HEK293T (cell line): ENCODE measurements at regions not wholly inside any gene's neighbourhood (a gene's known extent, or its start where the extent isn't known, plus 50 kb on each side); places are given as distances from the start of the nearest gene placed in this dataset.
"Not testable (repeated sequence)": the region's sequence is repeated elsewhere in the genome, so short reads cannot be mapped to it uniquely, and the experiment has no call there.

ENCODE experiments used
- CTCF ChIA-PET: fragments of 350-600 bp; formaldehyde crosslinking; extraction: SDS; loops from one replicate; lab custom pipeline; 2021; ENCODE audit warnings: antibody characterized with exemption, inconsistent platforms; lab: Yijun Ruan, JAX
- POLR2A ChIA-PET: fragments of 350-600 bp; formaldehyde crosslinking; extraction: SDS; loops from one replicate; lab custom pipeline; 2020; ENCODE audit warnings: antibody characterized with exemption, inconsistent platforms; lab: Yijun Ruan, JAX
- DNase-seq: peaks from one replicate; pipeline ENCODE4 v3.0.0; 2012; ENCODE audit warnings: mixed read lengths; ENCODE audit errors: extremely low spot score
- ARNT ChIP-seq: fragments of 450-650 bp; IDR thresholded peaks from 2 replicates; pipeline ENCODE4 v1.6.1; 2017; ENCODE audit warnings: mild to moderate bottlenecking
- BHLHE40 ChIP-seq: fragments of 450-650 bp; IDR thresholded peaks from 2 replicates; pipeline ENCODE4 v1.6.1; 2016; ENCODE audit warnings: mild to moderate bottlenecking, moderate library complexity, borderline replicate concordance
- CTBP1 ChIP-seq: fragments of 450-650 bp; IDR thresholded peaks from 2 replicates; pipeline ENCODE4 v1.6.1; 2016; ENCODE audit warnings: borderline replicate concordance
- FOXA1 ChIP-seq: fragments of 450-650 bp; IDR thresholded peaks from 2 replicates; pipeline ENCODE4 v1.6.1; 2016; ENCODE audit warnings: mild to moderate bottlenecking
- FOXK2 ChIP-seq: fragments of 450-650 bp; IDR thresholded peaks from 2 replicates; pipeline ENCODE4 v1.6.1; 2016; ENCODE audit warnings: mild to moderate bottlenecking
- FOXM1 ChIP-seq: fragments of 450-650 bp; IDR thresholded peaks from 2 replicates; pipeline ENCODE4 v1.6.1; 2017; ENCODE audit warnings: mild to moderate bottlenecking, borderline replicate concordance
- HDGF ChIP-seq: fragments of 450-650 bp; IDR thresholded peaks from 2 replicates; pipeline ENCODE4 v1.6.1; 2017; ENCODE audit warnings: antibody characterized with exemption, borderline replicate concordance
- L3MBTL2 ChIP-seq: fragments of 450-650 bp; conservative IDR thresholded peaks from 2 replicates; pipeline ENCODE4 v1.6.1; 2016; ENCODE audit warnings: mild to moderate bottlenecking
- LEF1 ChIP-seq: fragments of 450-650 bp; IDR thresholded peaks from 2 replicates; pipeline ENCODE4 v1.6.1; 2017; ENCODE audit warnings: mild to moderate bottlenecking, borderline replicate concordance
- NFRKB ChIP-seq: fragments of 450-650 bp; IDR thresholded peaks from 2 replicates; pipeline ENCODE4 v1.6.1; 2016; ENCODE audit warnings: mild to moderate bottlenecking, moderate library complexity
- SP1 ChIP-seq: fragments of 450-650 bp; IDR thresholded peaks from 2 replicates; pipeline ENCODE4 v1.6.1; 2017
- SUZ12 ChIP-seq: fragments of 450-650 bp; IDR thresholded peaks from 2 replicates; pipeline ENCODE4 v1.6.1; 2016; ENCODE audit warnings: mild to moderate bottlenecking
- TARDBP ChIP-seq: fragments of 450-650 bp; IDR thresholded peaks from 2 replicates; pipeline ENCODE4 v1.6.1; 2016
- ZNF384 ChIP-seq: fragments of 450-650 bp; IDR thresholded peaks from 2 replicates; pipeline ENCODE4 v1.6.1; 2016
- TF ChIP-seq, protein P1 (sequence below): fragments of 450-650 bp; IDR thresholded peaks from 2 replicates; pipeline ENCODE4 v1.6.1; 2016

DNA sequence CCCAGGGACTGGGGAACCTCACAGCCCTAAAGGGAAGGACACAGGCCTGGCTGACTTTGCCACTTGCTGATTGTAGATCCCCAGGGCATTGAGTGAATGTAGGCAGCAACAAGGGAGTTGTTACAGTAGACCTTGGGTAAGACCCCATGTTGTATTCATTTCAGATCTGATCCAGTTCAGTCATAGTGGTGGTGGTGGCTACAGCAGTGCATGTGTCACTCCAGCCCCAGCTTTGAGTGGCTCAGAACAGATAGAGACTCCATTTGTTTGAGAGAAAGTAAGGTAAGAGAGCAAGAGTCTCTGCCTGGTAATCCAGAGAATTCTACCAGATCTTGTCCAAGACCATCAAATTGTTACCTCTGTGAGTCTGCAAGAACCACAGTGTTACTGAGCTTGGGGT, 278.7 kb upstream of the SATB1 start:
- TF ChIP-seq ARNT (no peak), CTBP1 (no peak), SUZ12 (no peak)
- CTCF ChIA-PET, result no interaction called here
- POLR2A ChIA-PET, result no interaction called here
- no peak for DNase-seq

DNA sequence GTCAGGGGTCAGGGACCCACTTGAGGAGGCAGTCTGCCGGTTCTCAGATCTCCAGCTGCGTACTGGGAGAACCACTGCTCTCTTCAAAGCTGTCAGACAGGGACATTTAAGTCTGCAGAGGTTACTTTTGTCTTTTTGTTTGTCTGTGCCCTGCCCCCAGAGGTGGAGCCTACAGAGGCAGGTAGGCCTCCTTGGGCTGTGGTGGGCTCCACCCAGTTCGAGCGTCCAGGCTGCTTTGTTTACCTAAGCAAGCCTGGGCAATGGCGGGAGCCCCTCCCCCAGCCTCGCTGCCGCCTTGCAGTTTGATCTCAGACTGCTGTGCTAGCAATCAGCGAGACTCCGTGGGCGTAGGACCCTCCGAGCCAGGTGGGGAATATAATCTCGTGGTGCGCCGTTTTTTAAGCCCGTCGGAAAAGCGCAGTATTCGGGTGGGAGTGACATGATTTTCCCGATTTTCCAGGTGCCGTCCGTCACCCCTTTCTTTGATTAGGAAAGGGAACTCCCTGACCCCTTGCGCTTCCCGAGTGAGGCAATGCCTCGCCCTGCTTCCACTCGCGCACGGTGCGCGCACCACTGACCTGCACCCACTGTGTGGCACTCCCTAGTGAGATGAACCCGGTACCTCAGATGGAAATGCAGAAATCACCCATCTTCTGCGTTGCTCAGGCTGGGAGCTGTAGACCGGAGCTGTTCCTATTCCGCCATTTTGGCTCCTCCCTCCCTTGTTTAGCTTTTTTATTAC, 268.6 kb upstream of the SATB1 start:
- DNase-seq, POLR2A ChIA-PET: not testable (repeated sequence)
- CTCF ChIA-PET, result interaction anchor here (0.6 kb wide), 1 partner anchor 151 kb away, joined by 4 read pairs; no protein-coding TSS in a partner anchor

DNA sequence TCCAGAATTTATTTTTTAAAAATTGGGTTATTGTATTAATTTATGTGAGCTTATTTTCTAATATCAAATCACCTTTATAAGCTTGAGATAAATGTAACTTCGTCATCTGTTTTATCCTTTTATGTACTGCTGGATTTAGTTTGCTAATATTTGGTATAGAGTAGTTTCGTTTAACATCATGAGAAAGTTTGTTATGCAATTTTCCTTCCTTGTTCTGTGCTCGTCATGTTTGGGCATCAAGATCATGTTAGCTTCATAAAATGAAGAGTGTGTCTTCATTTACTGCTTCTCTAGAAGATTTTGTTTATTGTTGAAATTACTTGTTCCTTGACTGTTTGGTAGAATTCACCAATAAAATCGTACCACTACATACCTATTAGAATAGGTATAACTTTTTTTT, 262.1 kb upstream of the SATB1 start:
- no peak for DNase-seq
- CTCF ChIA-PET, result no interaction called here
- TF ChIP-seq BHLHE40 (no peak), FOXA1 (no peak), LEF1 (no peak), SUZ12 (no peak), FOXM1 (no peak)
- TF ChIP-seq, protein P1, sequence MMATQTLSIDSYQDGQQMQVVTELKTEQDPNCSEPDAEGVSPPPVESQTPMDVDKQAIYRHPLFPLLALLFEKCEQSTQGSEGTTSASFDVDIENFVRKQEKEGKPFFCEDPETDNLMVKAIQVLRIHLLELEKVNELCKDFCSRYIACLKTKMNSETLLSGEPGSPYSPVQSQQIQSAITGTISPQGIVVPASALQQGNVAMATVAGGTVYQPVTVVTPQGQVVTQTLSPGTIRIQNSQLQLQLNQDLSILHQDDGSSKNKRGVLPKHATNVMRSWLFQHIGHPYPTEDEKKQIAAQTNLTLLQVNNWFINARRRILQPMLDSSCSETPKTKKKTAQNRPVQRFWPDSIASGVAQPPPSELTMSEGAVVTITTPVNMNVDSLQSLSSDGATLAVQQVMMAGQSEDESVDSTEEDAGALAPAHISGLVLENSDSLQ, result no peak
- POLR2A ChIA-PET, result no interaction called here

DNA sequence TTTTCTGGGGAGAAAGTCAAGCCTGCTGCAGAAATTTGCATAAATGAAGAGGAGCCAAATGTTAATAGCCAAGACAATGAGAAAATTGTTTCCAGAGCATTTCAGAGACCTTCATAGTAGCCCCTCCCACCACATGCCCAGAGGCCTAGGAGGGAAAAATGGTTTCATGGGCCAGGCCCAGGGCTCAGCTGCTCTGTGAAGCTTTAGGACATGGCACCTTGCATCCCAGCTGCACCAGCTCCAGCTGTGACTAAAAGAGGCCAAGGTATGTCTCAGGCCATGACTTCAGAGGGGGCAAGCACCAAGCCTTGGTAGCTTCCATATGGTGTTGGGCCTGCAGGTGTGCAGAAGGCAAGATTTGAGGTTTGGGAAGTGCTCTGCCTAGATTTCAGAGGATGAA, 258.8 kb upstream of the SATB1 start:
- ChIA-PET CTCF (no interaction called here), POLR2A (no interaction called here)
- DNase-seq, result no peak
- TF ChIP-seq TARDBP (no peak), BHLHE40 (no peak), FOXA1 (no peak), NFRKB (no peak), ZNF384 (no peak), CTBP1 (no peak), SP1 (no peak), L3MBTL2 (no peak), SUZ12 (no peak), FOXK2 (no peak), LEF1 (no peak)
- TF ChIP-seq, protein P1, result no peak

DNA sequence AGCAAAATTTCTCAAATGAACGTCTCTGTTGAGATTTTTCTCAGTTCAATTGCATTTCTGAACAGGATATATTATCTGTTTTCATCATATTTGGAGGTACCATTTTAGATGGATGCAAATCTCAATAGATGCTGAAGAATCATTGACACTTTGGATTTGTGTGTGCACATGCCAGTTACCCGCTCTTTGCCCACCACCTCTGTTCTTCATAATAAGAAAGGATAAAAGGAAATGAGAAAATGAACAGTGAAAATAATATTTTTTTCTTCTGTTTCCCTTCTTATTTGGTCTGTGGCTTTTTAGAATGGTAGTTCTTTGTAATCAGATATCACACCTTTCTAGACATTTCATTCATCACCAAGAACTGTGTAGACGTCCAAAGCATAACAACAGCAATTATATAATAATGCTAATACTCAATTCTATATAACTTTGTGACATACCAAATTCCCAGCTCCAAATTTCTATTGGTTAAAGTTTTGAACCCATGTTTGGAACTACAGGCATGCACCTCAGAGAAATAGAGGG, 256.7 kb upstream of the SATB1 start:
- no peak for DNase-seq
- ChIA-PET CTCF (no interaction called here), POLR2A (no interaction called here)
- TF ChIP-seq LEF1 (no peak), NFRKB (no peak), FOXM1 (no peak), SP1 (no peak), L3MBTL2 (no peak), TARDBP (no peak)
- TF ChIP-seq, protein P1, result no peak

DNA sequence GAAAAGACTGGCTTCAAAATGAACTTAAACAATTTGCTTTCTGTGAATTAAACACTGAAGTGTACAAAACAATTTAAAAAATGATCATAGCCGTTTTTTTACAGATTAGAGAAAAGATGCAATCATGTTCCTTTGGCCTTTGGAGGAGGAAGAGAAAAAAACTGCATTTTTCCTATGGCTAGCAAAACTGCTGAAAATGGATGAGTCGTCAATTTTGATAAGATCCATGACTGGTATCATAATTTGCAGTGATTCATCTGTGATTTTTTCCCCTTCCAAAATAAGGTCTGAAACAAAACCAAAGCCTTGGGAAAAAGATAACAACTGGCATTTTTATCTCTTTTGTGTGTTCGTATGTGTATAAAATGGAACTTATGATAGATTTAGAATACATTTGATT, 255.6 kb upstream of the SATB1 start:
- TF ChIP-seq HDGF, result no peak
- TF ChIP-seq SUZ12, result no peak
- TF ChIP-seq, protein P1, result no peak
- POLR2A ChIA-PET, result no interaction called here
- CTCF ChIA-PET, result no interaction called here
- no peak for DNase-seq

DNA sequence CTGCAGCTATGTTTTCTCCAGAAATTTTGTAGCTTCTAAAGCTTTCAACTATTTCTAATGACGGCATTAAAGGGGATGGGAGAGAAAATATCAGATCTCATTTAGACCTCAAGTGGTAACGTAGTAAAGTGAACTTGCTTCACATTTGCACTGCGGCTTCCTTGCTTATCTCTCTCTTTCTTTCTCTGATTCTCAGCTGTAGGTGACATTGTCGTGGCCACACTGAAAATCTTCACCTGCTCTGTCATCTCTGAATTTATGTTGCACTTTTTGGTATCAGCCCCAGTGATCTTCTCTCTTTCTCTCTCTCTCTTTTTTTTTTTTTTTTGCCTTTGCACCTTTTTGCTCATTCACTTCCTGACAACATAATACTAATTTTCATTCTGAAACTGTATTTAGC, 254.1 kb upstream of the SATB1 start:
- TF ChIP-seq CTBP1 (no peak), TARDBP (no peak), LEF1 (no peak)
- no peak for DNase-seq
- ChIA-PET POLR2A (no interaction called here), CTCF (no interaction called here)
